ENCODE measurements at regions not wholly inside any gene's neighbourhood (a gene's known extent, or its start where the extent isn't known, plus 50 kb on each side); places are given as distances from the start of the nearest gene placed in this dataset.

GRCh38 chr18:22846088-22846683 is 86.9 kb upstream of the RBBP8 start:
- no peaks in the 10 kb centered on the region for H3K36me3 ChIP-seq
- H3K27ac ChIP-seq: no peak overlapping the region
- H3K27me3 ChIP-seq: no peaks in the 10 kb centered on the region
- 19% methylated on average over 6 of the region's 6 CpGs for WGBS
- DNase-seq (ENCODE audit: low spot score in 2 of 2): no peak
- TF ChIP-seq POLR2A (IDR thresholded peaks at IDR 0.05): no peak
- TF ChIP-seq POLR2AphosphoS5 (IDR thresholded peaks at IDR 0.05): no peak
- TF ChIP-seq EP300 (IDR thresholded peaks at IDR 0.05): no peak
- TF ChIP-seq, protein P1, sequence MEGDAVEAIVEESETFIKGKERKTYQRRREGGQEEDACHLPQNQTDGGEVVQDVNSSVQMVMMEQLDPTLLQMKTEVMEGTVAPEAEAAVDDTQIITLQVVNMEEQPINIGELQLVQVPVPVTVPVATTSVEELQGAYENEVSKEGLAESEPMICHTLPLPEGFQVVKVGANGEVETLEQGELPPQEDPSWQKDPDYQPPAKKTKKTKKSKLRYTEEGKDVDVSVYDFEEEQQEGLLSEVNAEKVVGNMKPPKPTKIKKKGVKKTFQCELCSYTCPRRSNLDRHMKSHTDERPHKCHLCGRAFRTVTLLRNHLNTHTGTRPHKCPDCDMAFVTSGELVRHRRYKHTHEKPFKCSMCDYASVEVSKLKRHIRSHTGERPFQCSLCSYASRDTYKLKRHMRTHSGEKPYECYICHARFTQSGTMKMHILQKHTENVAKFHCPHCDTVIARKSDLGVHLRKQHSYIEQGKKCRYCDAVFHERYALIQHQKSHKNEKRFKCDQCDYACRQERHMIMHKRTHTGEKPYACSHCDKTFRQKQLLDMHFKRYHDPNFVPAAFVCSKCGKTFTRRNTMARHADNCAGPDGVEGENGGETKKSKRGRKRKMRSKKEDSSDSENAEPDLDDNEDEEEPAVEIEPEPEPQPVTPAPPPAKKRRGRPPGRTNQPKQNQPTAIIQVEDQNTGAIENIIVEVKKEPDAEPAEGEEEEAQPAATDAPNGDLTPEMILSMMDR (IDR thresholded peaks at IDR 0.05): peak; percentile 11 to 18
- peaks cover 36% of the 10 kb centered on the region for H3K4me1 ChIP-seq
- H3K9me3 ChIP-seq: no peaks in the 10 kb centered on the region
- H3K4me3 ChIP-seq: no peak overlapping the region

GRCh38 chr18:22846697-22847096 is 86.4 kb upstream of the RBBP8 start:
- H3K4me1 ChIP-seq: peaks cover 36% of the 10 kb centered on the region
- TF ChIP-seq EP300 (IDR thresholded peaks at IDR 0.05): no peak
- TF ChIP-seq, protein P1 (IDR thresholded peaks at IDR 0.05): no peak
- no peak for TF ChIP-seq POLR2A (IDR thresholded peaks at IDR 0.05)
- TF ChIP-seq POLR2AphosphoS5 (IDR thresholded peaks at IDR 0.05): no peak
- H3K36me3 ChIP-seq: no peaks in the 10 kb centered on the region
- H3K9me3 ChIP-seq: no peaks in the 10 kb centered on the region
- no peak overlapping the region for H3K27ac ChIP-seq
- no peaks in the 10 kb centered on the region for H3K27me3 ChIP-seq
- H3K4me3 ChIP-seq: no peak overlapping the region
- DNase-seq (ENCODE audit: low spot score in 2 of 2): no peak

GRCh38 chr18:22847392-22847791 is 85.7 kb upstream of the RBBP8 start:
- Histone ChIP-seq H3K36me3 (no peaks in the 10 kb centered on the region), H3K4me1 (peaks cover 36% of the 10 kb centered on the region), H3K9me3 (no peaks in the 10 kb centered on the region), H3K27ac (no peak overlapping the region), H3K4me3 (no peak overlapping the region), H3K27me3 (no peaks in the 10 kb centered on the region)
- DNase-seq (ENCODE audit: low spot score in 2 of 2): no peak
- TF ChIP-seq, protein P1 (IDR thresholded peaks at IDR 0.05): no peak

GRCh38 chr18:22847867-22848451 is 85.2 kb upstream of the RBBP8 start:
- H3K4me3 ChIP-seq: no peak overlapping the region
- H3K27ac ChIP-seq: no peak overlapping the region
- peaks cover 36% of the 10 kb centered on the region for H3K4me1 ChIP-seq
- H3K9me3 ChIP-seq: no peaks in the 10 kb centered on the region
- TF ChIP-seq, protein P1 (IDR thresholded peaks at IDR 0.05): no peak
- TF ChIP-seq EP300 (IDR thresholded peaks at IDR 0.05) (no peak), POLR2AphosphoS5 (IDR thresholded peaks at IDR 0.05) (no peak), POLR2A (IDR thresholded peaks at IDR 0.05) (no peak)
- DNase-seq (ENCODE audit: low spot score in 2 of 2): no peak
- H3K27me3 ChIP-seq: no peaks in the 10 kb centered on the region
- WGBS: 36% methylated on average over 1 of the region's 1 CpG
- no peaks in the 10 kb centered on the region for H3K36me3 ChIP-seq

DNA sequence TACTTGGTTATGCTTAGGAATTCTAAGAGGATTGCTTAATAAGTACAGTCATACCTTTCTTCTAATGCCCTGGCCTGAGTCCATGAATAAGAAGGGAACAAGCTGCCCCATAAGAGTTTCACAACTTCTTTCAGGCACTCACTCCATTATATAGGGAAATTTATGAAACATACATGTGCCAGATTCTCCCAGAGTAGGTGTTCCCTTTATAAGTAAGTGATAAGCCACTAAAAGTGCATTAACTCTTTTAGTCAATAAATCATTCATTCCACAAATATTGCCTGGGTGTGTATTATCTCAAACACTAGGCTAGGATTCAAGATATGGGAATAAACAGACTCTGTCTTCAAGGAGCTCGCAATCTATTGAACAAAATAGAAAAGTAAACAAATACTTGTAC is 84.5 kb upstream of the RBBP8 start:
- Histone ChIP-seq H3K27ac (peak overlapping the region; percentile 39), H3K27me3 (no peaks in the 10 kb centered on the region), H3K9me3 (no peaks in the 10 kb centered on the region), H3K4me3 (no peak overlapping the region), H3K36me3 (no peaks in the 10 kb centered on the region), H3K4me1 (peaks cover 36% of the 10 kb centered on the region)
- no peak for TF ChIP-seq POLR2A (IDR thresholded peaks at IDR 0.05)
- WGBS: 56% methylated on average over 1 of the region's 1 CpG
- no peak for DNase-seq (ENCODE audit: low spot score in 2 of 2)

- Histone ChIP-seq H3K36me3 (no peaks in the 10 kb centered on the region), H3K27me3 (no peaks in the 10 kb centered on the region), H3K27ac (peak overlapping the region; percentile 42), H3K4me1 (peaks cover 4% of the 10 kb centered on the region), H3K9me3 (no peaks in the 10 kb centered on the region), H3K4me3 (no peak overlapping the region)
- 25% methylated on average over 2 of the region's 2 CpGs for WGBS
- TF ChIP-seq POLR2AphosphoS5 (IDR thresholded peaks at IDR 0.05) (peak in 1 of 3 donors; percentile 57), POLR2A (IDR thresholded peaks at IDR 0.05) (no peak)
- DNase-seq (ENCODE audit: low spot score in 2 of 2): no peak
Observed at GRCh38 chr18:22856870-22857269, 76.3 kb upstream of the RBBP8 start.

All from suprapubic skin (tissue), 4 donors.